Adrenal gland (tissue), 5 donors: ENCODE measurements at regions not wholly inside any gene's neighbourhood (a gene's known extent, or its start where the extent isn't known, plus 50 kb on each side); places are given as distances from the start of the nearest gene placed in this dataset.

Source experiments
- CTCF ChIP-seq, 6 experiments: fragments of 450-650 bp in 4 of 6; fragments of 200-600 bp in 2 of 6; sonication (generic) in 1 of 6; IDR thresholded peaks; 1 replicate in 5 of 6; 2 replicates in 1 of 6; pipeline versions ENCODE4 v1.5.1 to v1.8.0; 2016 to 2021; ENCODE audit warnings: antibody characterized with exemption in 6 of 6, mild to moderate bottlenecking in 2 of 6, moderate library complexity in 1 of 6
- POLR2A ChIP-seq, 2 donors: fragments of 450-650 bp; IDR thresholded peaks; one replicate each; pipeline ENCODE4 v1.6.1; 2017; ENCODE audit warnings: antibody characterized with exemption in 2 of 2, mild to moderate bottlenecking in 2 of 2, moderate library complexity in 1 of 2
- donor health status: DM: no; HTN: no; CAD: no.

DNA sequence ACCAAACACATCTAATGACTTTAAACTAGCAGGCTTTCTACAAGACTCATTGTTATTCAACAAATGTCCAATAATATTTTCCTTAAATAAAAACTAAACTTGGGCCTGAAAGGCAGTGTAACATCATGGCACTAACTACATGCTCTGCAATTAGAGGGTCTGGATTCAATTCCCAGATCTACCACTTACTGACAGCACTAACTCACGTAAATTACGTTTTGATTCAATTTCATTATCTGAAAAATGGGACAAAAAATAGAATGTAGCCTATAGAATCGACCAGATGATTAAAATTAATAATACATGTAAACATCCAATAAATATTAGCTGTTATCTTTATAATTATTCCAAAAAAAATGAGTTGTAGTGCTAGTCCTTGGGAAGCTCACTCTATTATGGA, 98.0 kb upstream of the DDX18 start:
- no peak for TF ChIP-seq CTCF (IDR thresholded peaks at IDR 0.05)
- TF ChIP-seq POLR2A (IDR thresholded peaks at IDR 0.05), result no peak
